Embryonic facial prominence (tissue), 1 donor: ENCODE measurements at regions not wholly inside any gene's neighbourhood (a gene's known extent, or its start where the extent isn't known, plus 50 kb on each side); places are given as distances from the start of the nearest gene placed in this dataset.
"Not testable (repeated sequence)": the region's sequence is repeated elsewhere in the genome, so short reads cannot be mapped to it uniquely, and the experiment has no call there.

Source experiments
- DNase-seq: peaks from one replicate; pipeline ENCODE4 v3.0.0-alpha.2; 2016; ENCODE audit errors: extremely low spot score

- DNase-seq, result no peak
These were observed 634.2 kb upstream of the TMEFF2 start for GRCh38 chr2:192828947-192829346.

GRCh38 chr2:192828175-192828574 is 633.4 kb upstream of the TMEFF2 start:
- DNase-seq, result no peak

GRCh38 chr2:192827735-192828134 is 633.0 kb upstream of the TMEFF2 start:
- no peak for DNase-seq

- DNase-seq, result no peak
These were observed 619.6 kb upstream of the TMEFF2 start for GRCh38 chr2:192814376-192814775.

- no peak for DNase-seq
These were observed 618.6 kb upstream of the TMEFF2 start for GRCh38 chr2:192813341-192813740.

- no peak for DNase-seq
These were observed 614.4 kb upstream of the TMEFF2 start for GRCh38 chr2:192809173-192809572.

- no peak for DNase-seq
These were observed 588.9 kb upstream of the TMEFF2 start for GRCh38 chr2:192783643-192784042.

GRCh38 chr2:192775459-192776262 is 580.9 kb upstream of the TMEFF2 start:
- no peak for DNase-seq

GRCh38 chr2:192775011-192775410 is 580.3 kb upstream of the TMEFF2 start:
- no peak for DNase-seq

- no peak for DNase-seq
These were observed 578.3 kb upstream of the TMEFF2 start for GRCh38 chr2:192773044-192773443.

GRCh38 chr2:192749611-192750200 is 555.0 kb upstream of the TMEFF2 start:
- DNase-seq, result no peak

GRCh38 chr2:192741889-192742288 is 547.2 kb upstream of the TMEFF2 start:
- no peak for DNase-seq

- DNase-seq, result no peak
These were observed 540.7 kb upstream of the TMEFF2 start for GRCh38 chr2:192735447-192735846.

GRCh38 chr2:192729369-192729768 is 534.6 kb upstream of the TMEFF2 start:
- DNase-seq, result no peak

GRCh38 chr2:192725991-192726390 is 531.3 kb upstream of the TMEFF2 start:
- DNase-seq, result no peak

GRCh38 chr2:192719629-192720028 is 524.9 kb upstream of the TMEFF2 start:
- DNase-seq, result no peak

GRCh38 chr2:192718340-192718739 is 523.6 kb upstream of the TMEFF2 start:
- DNase-seq, result no peak

GRCh38 chr2:192700934-192701333 is 506.2 kb upstream of the TMEFF2 start:
- DNase-seq, result no peak

GRCh38 chr2:192697880-192698279 is 503.1 kb upstream of the TMEFF2 start:
- no peak for DNase-seq

- no peak for DNase-seq
These were observed 502.1 kb upstream of the TMEFF2 start for GRCh38 chr2:192696857-192697256.

- DNase-seq, result no peak
These were observed 492.3 kb upstream of the TMEFF2 start for GRCh38 chr2:192687015-192687414.

- not testable (repeated sequence) for DNase-seq
These were observed 487.8 kb upstream of the TMEFF2 start for GRCh38 chr2:192682511-192682910.

GRCh38 chr2:192675681-192676080 is 480.9 kb upstream of the TMEFF2 start:
- DNase-seq, result no peak
